Loucy (cell line): ENCODE measurements at regions not wholly inside any gene's neighbourhood (a gene's known extent, or its start where the extent isn't known, plus 50 kb on each side); places are given as distances from the start of the nearest gene placed in this dataset.

ENCODE experiments used
- EZH2phosphoT487 ChIP-seq: fragments of 200-600 bp; IDR thresholded peaks from 2 replicates; pipeline ENCODE4 v1.6.1; 2018; ENCODE audit warnings: antibody characterized with exemption, mild to moderate bottlenecking, moderate library complexity, borderline replicate concordance
- TF ChIP-seq, protein P1 (sequence below): fragments of 200-600 bp; sonication (generic); conservative IDR thresholded peaks from 2 replicates; pipeline ENCODE4 v1.5.1; 2014; ENCODE audit warnings: mild to moderate bottlenecking, antibody characterized with exemption, low read length

DNA sequence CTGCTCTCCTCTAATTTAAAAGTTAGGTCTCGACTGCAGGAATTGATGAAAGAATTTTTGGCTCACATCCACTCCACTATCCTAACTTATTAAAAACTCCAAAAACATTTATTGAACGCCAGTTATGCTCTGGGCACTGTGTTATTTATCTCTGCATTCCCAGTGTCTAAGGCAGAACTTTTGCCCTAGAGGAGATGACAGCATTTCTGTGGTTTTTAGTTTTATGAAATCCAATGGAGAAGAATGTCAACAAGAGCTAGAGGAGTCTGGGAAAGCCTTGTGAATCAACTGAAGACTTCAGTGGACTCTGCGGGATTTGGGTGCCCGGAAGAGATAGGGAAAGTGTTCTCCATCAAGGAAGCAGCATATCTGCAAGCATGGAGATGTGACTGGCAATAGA lies 217.0 kb upstream of the PGR start:
- TF ChIP-seq, protein P1, sequence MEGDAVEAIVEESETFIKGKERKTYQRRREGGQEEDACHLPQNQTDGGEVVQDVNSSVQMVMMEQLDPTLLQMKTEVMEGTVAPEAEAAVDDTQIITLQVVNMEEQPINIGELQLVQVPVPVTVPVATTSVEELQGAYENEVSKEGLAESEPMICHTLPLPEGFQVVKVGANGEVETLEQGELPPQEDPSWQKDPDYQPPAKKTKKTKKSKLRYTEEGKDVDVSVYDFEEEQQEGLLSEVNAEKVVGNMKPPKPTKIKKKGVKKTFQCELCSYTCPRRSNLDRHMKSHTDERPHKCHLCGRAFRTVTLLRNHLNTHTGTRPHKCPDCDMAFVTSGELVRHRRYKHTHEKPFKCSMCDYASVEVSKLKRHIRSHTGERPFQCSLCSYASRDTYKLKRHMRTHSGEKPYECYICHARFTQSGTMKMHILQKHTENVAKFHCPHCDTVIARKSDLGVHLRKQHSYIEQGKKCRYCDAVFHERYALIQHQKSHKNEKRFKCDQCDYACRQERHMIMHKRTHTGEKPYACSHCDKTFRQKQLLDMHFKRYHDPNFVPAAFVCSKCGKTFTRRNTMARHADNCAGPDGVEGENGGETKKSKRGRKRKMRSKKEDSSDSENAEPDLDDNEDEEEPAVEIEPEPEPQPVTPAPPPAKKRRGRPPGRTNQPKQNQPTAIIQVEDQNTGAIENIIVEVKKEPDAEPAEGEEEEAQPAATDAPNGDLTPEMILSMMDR = no peak
- no peak for TF ChIP-seq EZH2phosphoT487
